ENCODE measurements at regions not wholly inside any gene's neighbourhood (a gene's known extent, or its start where the extent isn't known, plus 50 kb on each side); places are given as distances from the start of the nearest gene placed in this dataset. TPM values are rescaled to one million over a fixed set of nuclear protein-coding genes. Genes with fewer than 3 reads are reported as not detected.
"Not testable (repeated sequence)": the region's sequence is repeated elsewhere in the genome, so short reads cannot be mapped to it uniquely, and the experiment has no call there.

DNA sequence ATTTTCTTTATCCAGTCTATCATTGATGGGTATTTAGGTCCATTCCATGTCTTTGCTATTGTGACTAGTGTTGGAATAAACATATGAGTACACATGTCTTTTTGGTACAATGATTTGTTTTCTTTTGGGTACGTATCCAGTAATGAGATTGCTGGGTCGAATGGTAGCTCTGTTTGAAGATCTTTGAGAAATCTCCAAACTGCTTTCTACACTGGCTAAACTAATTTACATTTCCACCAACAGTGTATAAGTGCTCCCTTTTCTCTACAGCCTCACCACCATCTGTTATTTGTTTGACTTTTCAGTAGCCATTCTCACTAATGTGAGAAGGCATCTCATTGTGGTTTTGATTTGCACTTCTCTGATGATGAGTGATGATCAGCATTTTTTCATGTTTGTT lies 103.7 kb downstream of the GOSR1 start:
- TF ChIP-seq, protein P1, sequence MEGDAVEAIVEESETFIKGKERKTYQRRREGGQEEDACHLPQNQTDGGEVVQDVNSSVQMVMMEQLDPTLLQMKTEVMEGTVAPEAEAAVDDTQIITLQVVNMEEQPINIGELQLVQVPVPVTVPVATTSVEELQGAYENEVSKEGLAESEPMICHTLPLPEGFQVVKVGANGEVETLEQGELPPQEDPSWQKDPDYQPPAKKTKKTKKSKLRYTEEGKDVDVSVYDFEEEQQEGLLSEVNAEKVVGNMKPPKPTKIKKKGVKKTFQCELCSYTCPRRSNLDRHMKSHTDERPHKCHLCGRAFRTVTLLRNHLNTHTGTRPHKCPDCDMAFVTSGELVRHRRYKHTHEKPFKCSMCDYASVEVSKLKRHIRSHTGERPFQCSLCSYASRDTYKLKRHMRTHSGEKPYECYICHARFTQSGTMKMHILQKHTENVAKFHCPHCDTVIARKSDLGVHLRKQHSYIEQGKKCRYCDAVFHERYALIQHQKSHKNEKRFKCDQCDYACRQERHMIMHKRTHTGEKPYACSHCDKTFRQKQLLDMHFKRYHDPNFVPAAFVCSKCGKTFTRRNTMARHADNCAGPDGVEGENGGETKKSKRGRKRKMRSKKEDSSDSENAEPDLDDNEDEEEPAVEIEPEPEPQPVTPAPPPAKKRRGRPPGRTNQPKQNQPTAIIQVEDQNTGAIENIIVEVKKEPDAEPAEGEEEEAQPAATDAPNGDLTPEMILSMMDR (IDR thresholded peaks at IDR 0.05; ENCODE audit: low read depth, low read length): no peak
- H3K27ac ChIP-seq (ENCODE audit: low read depth, low read length): no peak overlapping the region
- POLR2A ChIA-PET: no interaction called here
- H3K27me3 ChIP-seq (ENCODE audit: control insufficient read depth, insufficient read depth, low read length): peaks cover 10% of the 10 kb centered on the region
- H3K9me3 ChIP-seq (ENCODE audit: control insufficient read depth, insufficient read depth, low read length): no peaks in the 10 kb centered on the region; the same call in 1 of the 2 replicates
- no peak for DNase-seq (ENCODE audit: low read depth, low spot score)
- H3K4me3 ChIP-seq (ENCODE audit: low read depth, low read length): no peak overlapping the region
- CTCF ChIA-PET: no interaction called here

DNA sequence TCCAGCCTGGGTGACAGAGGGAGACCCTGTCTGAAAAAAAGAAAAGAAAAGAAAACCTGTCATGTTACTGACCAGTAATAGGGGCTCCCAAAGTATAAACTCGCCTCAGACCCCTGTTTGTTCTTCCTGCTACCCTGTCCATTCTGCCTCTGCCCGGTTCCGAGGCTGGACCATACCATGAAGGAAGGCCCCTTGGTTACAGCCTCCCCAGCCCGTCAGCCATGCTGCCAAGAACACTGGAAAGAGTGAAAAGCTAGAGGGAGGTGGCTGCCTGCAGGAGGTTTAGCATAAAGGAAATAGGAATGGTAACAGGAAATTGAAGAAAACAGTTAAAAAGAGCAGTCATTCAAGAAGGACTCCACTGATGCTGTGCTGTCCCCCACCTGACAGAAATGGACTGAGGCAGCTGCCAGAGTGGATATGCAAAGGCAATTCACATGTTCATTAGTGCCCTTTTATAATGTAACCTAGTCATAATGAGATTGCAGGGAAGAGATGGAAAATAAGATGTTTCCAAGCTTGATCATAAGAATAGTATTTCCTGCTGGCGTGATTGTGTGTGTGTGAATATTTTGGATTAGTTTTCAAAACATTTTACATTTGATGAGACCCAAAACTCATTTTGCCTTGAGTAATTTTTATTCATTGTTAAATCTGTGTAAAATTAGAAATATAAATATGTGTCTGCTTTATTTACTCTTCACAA lies 102.6 kb downstream of the GOSR1 start:
- TF ChIP-seq, protein P1 (IDR thresholded peaks at IDR 0.05; ENCODE audit: low read depth, low read length): no peak
- ChIA-PET CTCF (no interaction called here), POLR2A (no interaction called here)
- H3K27me3 ChIP-seq (ENCODE audit: control insufficient read depth, insufficient read depth, low read length): peaks cover 12% of the 10 kb centered on the region
- no peak overlapping the region for H3K4me3 ChIP-seq (ENCODE audit: low read depth, low read length)
- no peak for DNase-seq (ENCODE audit: low read depth, low spot score)
- no peaks in the 10 kb centered on the region; the same call in 1 of the 2 replicates for H3K9me3 ChIP-seq (ENCODE audit: control insufficient read depth, insufficient read depth, low read length)
- no peak overlapping the region for H3K27ac ChIP-seq (ENCODE audit: low read depth, low read length)

DNA sequence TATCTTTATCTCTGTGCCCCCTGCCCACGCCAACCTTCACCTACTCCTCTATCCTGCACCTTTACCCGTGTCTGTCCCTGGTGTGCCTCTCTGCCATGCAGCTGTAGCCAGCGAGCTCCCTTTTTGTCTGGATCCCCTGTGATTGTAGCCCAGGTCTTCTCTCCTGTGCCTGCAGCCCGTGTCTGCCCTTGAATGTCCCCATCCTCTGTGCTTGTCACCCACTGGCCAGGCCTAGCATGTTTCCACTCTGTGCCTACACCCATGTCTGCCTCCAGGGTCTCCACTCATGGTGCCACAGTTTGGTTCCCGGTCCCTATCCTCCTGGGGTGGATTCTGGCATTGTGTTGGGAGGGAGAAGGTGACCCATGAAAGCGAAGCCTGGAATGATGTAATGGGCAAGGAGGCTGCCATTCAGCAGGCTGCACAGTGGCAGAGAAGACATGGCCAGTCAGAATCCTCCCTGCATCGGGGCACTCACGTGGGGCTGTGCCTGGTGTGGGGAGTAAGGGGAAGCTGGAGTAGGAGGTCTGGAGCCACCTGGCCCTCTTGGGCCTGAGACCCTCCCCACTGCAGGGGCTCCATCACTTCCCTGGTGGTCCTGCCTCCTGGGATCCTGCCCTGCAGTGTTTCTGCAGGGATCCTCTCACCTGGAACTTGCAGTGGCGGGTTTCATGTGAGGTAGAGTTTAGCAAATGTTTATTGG lies 101.0 kb downstream of the GOSR1 start:
- H3K9me3 ChIP-seq (ENCODE audit: control insufficient read depth, insufficient read depth, low read length); POLR2A ChIA-PET; CTCF ChIA-PET; DNase-seq (ENCODE audit: low read depth, low spot score); H3K27ac ChIP-seq (ENCODE audit: low read depth, low read length); H3K4me3 ChIP-seq (ENCODE audit: low read depth, low read length): not testable (repeated sequence)
- peaks cover 16% of the 10 kb centered on the region for H3K27me3 ChIP-seq (ENCODE audit: control insufficient read depth, insufficient read depth, low read length)

Small RNA genes lying in the stretch of these regions (small RNA-seq; reads per million reads assigned to genes)
- not detected for gene AC005562.1 (ENCODE audit: insufficient read length, low read depth)
- not detected for gene AC127024.7 (ENCODE audit: insufficient read length, low read depth)
- gene RN7SL316P (ENCODE audit: insufficient read length, low read depth): not detected

Measured in AG04450 (cell line).